ENCODE measurements at regions not wholly inside any gene's neighbourhood (a gene's known extent, or its start where the extent isn't known, plus 50 kb on each side); places are given as distances from the start of the nearest gene placed in this dataset.

- intact Hi-C loops (cut with micrococcal nuclease), result no loop called here
- Mint-ChIP-seq H3K9me3 (no peaks in the 10 kb centered on the region), H3K4me3 (ENCODE audit: low read depth) (no peak overlapping the region), H3K36me3 (ENCODE audit: low read depth) (no peaks in the 10 kb centered on the region), H3K27ac (no peak overlapping the region), H3K4me1 (ENCODE audit: low read depth) (no peaks in the 10 kb centered on the region), H3K27me3 (ENCODE audit: low read depth) (peaks cover 16% of the 10 kb centered on the region)
- no peak for DNase-seq (ENCODE audit: low spot score)
Observed at GRCh38 chr18:45376193-45376592, 239.1 kb upstream of the SLC14A2 start.

- H3K36me3 Mint-ChIP-seq (ENCODE audit: low read depth), result no peaks in the 10 kb centered on the region
- DNase-seq (ENCODE audit: low spot score), result no peak
- H3K4me3 Mint-ChIP-seq (ENCODE audit: low read depth), result no peak overlapping the region
- intact Hi-C loops (cut with micrococcal nuclease), result no loop called here
- H3K27me3 Mint-ChIP-seq (ENCODE audit: low read depth), result peaks cover 22% of the 10 kb centered on the region
- H3K4me1 Mint-ChIP-seq (ENCODE audit: low read depth), result no peaks in the 10 kb centered on the region
- H3K27ac Mint-ChIP-seq, result no peak overlapping the region
- H3K9me3 Mint-ChIP-seq, result no peaks in the 10 kb centered on the region
Observed at GRCh38 chr18:45378308-45378707, 237.0 kb upstream of the SLC14A2 start.

GRCh38 chr18:45378933-45379332 lies 236.3 kb upstream of the SLC14A2 start:
- Mint-ChIP-seq H3K36me3 (ENCODE audit: low read depth) (no peaks in the 10 kb centered on the region), H3K27ac (no peak overlapping the region), H3K4me3 (ENCODE audit: low read depth) (no peak overlapping the region), H3K4me1 (ENCODE audit: low read depth) (no peaks in the 10 kb centered on the region), H3K9me3 (no peaks in the 10 kb centered on the region), H3K27me3 (ENCODE audit: low read depth) (peaks cover 25% of the 10 kb centered on the region)
- intact Hi-C loops (cut with micrococcal nuclease), result no loop called here
- no peak for DNase-seq (ENCODE audit: low spot score)

GRCh38 chr18:45379903-45380302 lies 235.4 kb upstream of the SLC14A2 start:
- no peak for DNase-seq (ENCODE audit: low spot score)
- no peaks in the 10 kb centered on the region for H3K4me1 Mint-ChIP-seq (ENCODE audit: low read depth)
- H3K27ac Mint-ChIP-seq, result no peak overlapping the region

DNA sequence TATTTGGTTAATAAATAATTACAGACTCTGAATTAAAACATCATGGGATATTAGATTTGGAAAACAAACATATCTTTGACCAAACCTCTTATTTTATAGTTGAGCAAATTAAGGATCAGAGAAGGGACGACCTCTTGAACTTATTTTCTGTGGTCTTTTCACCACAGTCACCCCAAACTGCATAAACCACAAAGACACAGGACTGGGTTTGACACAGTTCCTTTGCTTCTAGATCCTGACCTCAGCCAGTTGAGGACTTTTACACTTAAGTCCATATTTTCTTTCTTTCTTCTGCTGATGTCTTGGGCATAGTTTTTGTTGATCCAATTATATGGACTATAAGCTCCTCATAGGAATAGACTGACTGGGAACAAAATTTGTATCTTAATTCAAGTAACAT lies 234.0 kb upstream of the SLC14A2 start:
- no peaks in the 10 kb centered on the region for H3K4me1 Mint-ChIP-seq (ENCODE audit: low read depth)
- no peaks in the 10 kb centered on the region for H3K36me3 Mint-ChIP-seq (ENCODE audit: low read depth)
- intact Hi-C loops (cut with micrococcal nuclease), result loop anchor here (5.0 kb wide), 1 partner anchor 1254 kb away; no protein-coding TSS in a partner anchor
- DNase-seq (ENCODE audit: low spot score), result no peak
- no peak overlapping the region for H3K4me3 Mint-ChIP-seq (ENCODE audit: low read depth)
- H3K9me3 Mint-ChIP-seq, result no peaks in the 10 kb centered on the region
- H3K27me3 Mint-ChIP-seq (ENCODE audit: low read depth), result peaks cover 34% of the 10 kb centered on the region
- no peak overlapping the region for H3K27ac Mint-ChIP-seq

More at GRCh38 chr18:45379903-45380302, 235.4 kb upstream of the SLC14A2 start:
- Mint-ChIP-seq H3K9me3 (no peaks in the 10 kb centered on the region), H3K27me3 (ENCODE audit: low read depth) (peaks cover 30% of the 10 kb centered on the region), H3K4me3 (ENCODE audit: low read depth) (no peak overlapping the region), H3K36me3 (ENCODE audit: low read depth) (no peaks in the 10 kb centered on the region)
- intact Hi-C loops (cut with micrococcal nuclease), result loop anchor here (5.0 kb wide), 1 partner anchor 1253 kb away; no protein-coding TSS in a partner anchor

DNA sequence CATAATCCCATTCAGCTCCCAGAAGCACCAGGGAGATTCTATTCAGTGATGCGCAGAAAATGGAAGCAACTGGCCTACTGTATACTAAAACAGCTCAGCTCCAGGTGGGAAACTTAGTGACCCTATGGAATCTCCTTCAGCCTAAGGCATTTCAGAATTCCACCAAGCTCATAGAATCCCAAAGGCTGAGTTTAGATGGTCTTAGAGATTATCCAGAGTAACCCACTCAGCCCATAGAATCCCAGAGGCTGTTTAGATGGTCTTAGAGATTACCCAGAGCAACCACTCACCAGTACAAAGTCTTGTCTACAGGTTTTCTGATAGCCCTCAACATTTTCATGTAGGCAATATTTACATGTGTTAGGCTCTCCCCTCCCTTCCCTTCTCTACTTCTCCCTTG lies 232.0 kb upstream of the SLC14A2 start:
- no peaks in the 10 kb centered on the region for H3K9me3 Mint-ChIP-seq
- no peaks in the 10 kb centered on the region for H3K4me1 Mint-ChIP-seq (ENCODE audit: low read depth)
- H3K4me3 Mint-ChIP-seq (ENCODE audit: low read depth), result no peak overlapping the region
- H3K36me3 Mint-ChIP-seq (ENCODE audit: low read depth), result no peaks in the 10 kb centered on the region
- DNase-seq (ENCODE audit: low spot score), result no peak
- peaks cover 25% of the 10 kb centered on the region for H3K27me3 Mint-ChIP-seq (ENCODE audit: low read depth)
- intact Hi-C loops (cut with micrococcal nuclease), result loop anchor here (5.0 kb wide), 1 partner anchor 1256 kb away; no protein-coding TSS in a partner anchor
- H3K27ac Mint-ChIP-seq, result no peak overlapping the region

GRCh38 chr18:45384137-45384961 lies 230.9 kb upstream of the SLC14A2 start:
- H3K36me3 Mint-ChIP-seq (ENCODE audit: low read depth), result no peaks in the 10 kb centered on the region
- H3K27ac Mint-ChIP-seq, result no peak overlapping the region
- peaks cover 23% of the 10 kb centered on the region for H3K27me3 Mint-ChIP-seq (ENCODE audit: low read depth)
- no peak overlapping the region for H3K4me3 Mint-ChIP-seq (ENCODE audit: low read depth)
- H3K4me1 Mint-ChIP-seq (ENCODE audit: low read depth), result no peaks in the 10 kb centered on the region
- intact Hi-C loops (cut with micrococcal nuclease), result loop anchor here (2.0 to 5.0 kb wide), 3 partner anchors 110 to 1764 kb away; no protein-coding TSS in a partner anchor
- DNase-seq (ENCODE audit: low spot score), result peak; percentile 11
- no peaks in the 10 kb centered on the region for H3K9me3 Mint-ChIP-seq

DNA sequence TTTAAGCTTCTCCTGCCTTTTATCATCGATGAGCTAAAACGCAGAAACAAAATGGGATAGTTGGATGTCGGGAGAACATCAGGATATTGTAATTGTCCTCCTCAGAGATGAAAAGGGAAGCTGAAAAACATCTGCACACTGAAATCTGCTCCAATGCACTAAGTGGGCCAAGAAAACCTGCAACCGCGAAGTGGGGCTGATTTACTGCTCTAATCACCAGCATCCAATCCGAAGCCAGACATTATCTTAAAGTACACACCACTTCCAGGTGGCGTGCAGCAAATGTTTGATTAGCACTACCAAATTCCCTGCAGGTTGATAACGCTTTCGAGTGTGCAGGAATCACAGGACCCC lies 230.3 kb upstream of the SLC14A2 start:
- H3K4me1 Mint-ChIP-seq (ENCODE audit: low read depth), result no peaks in the 10 kb centered on the region
- intact Hi-C loops (cut with micrococcal nuclease), result loop anchor here (2.0 to 5.0 kb wide), 3 partner anchors 110 to 1764 kb away; no protein-coding TSS in a partner anchor
- DNase-seq (ENCODE audit: low spot score), result no peak
- no peak overlapping the region for H3K27ac Mint-ChIP-seq
- no peaks in the 10 kb centered on the region for H3K36me3 Mint-ChIP-seq (ENCODE audit: low read depth)
- peaks cover 20% of the 10 kb centered on the region for H3K27me3 Mint-ChIP-seq (ENCODE audit: low read depth)
- H3K9me3 Mint-ChIP-seq, result no peaks in the 10 kb centered on the region
- H3K4me3 Mint-ChIP-seq (ENCODE audit: low read depth), result no peak overlapping the region

DNA sequence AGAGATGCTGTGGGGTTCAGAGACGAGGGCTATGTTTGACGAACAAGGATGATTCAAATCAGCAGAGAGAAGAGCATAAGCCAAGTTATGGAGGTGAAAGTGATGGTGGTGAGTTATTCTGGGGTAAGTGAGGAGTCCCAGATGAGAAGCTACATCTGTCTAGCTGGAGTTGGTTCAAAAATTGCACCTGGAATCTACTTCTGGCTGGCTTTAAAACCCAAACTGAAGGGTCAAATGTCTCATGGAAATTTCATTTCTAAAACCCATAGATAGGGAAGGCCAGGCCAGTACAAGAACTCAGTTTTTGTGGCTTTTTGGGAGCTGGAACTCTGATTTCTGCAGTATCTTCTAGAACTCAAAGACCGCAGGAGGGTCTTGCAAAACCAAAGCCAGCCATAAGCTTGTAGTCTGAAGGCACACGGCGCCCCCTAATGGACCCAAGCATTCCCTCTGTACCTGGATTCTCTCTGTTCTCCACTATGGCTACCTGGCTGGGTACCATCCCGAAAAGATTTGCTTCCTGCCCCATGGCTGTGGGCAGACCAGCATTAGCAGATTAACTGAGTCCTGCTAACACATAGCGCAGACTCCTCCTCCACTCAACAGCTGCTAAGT lies 229.1 kb upstream of the SLC14A2 start:
- intact Hi-C loops (cut with micrococcal nuclease), result no loop called here
- Mint-ChIP-seq H3K36me3 (ENCODE audit: low read depth) (no peaks in the 10 kb centered on the region), H3K4me3 (ENCODE audit: low read depth) (no peak overlapping the region), H3K27me3 (ENCODE audit: low read depth) (peaks cover 20% of the 10 kb centered on the region), H3K4me1 (ENCODE audit: low read depth) (no peaks in the 10 kb centered on the region), H3K9me3 (no peaks in the 10 kb centered on the region), H3K27ac (no peak overlapping the region)
- no peak for DNase-seq (ENCODE audit: low spot score)

- H3K27ac Mint-ChIP-seq, result no peak overlapping the region
- peaks cover 22% of the 10 kb centered on the region for H3K27me3 Mint-ChIP-seq (ENCODE audit: low read depth)
- no peaks in the 10 kb centered on the region for H3K36me3 Mint-ChIP-seq (ENCODE audit: low read depth)
- intact Hi-C loops (cut with micrococcal nuclease), result no loop called here
- H3K9me3 Mint-ChIP-seq, result no peaks in the 10 kb centered on the region
- no peaks in the 10 kb centered on the region for H3K4me1 Mint-ChIP-seq (ENCODE audit: low read depth)
- no peak for DNase-seq (ENCODE audit: low spot score)
- H3K4me3 Mint-ChIP-seq (ENCODE audit: low read depth), result no peak overlapping the region
Observed at GRCh38 chr18:45387229-45387628, 228.0 kb upstream of the SLC14A2 start.

DNA sequence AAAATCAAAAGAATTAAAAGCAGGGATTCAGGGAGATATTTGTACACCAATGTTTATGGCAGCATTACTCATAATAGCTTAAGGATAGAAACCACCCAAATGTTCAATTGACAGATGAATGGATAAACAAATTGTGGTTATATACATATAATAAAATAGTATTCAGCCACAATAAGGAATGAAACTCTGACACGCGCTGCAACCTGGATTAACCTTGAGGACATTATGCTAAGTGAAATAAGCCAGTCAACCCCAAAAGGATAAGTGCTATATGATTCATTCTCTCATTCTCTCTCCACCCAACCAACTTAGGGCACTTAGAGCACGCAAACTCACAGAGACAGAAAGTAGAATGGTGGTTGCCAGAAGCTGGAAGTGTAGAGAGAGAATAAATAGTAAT lies 216.8 kb upstream of the SLC14A2 start:
- H3K27ac Mint-ChIP-seq, result no peak overlapping the region
- no peak for DNase-seq (ENCODE audit: low spot score)
- H3K4me1 Mint-ChIP-seq (ENCODE audit: low read depth), result no peaks in the 10 kb centered on the region
- intact Hi-C loops (cut with micrococcal nuclease), result no loop called here
- no peaks in the 10 kb centered on the region for H3K27me3 Mint-ChIP-seq (ENCODE audit: low read depth)
- no peaks in the 10 kb centered on the region for H3K36me3 Mint-ChIP-seq (ENCODE audit: low read depth)
- H3K9me3 Mint-ChIP-seq, result no peaks in the 10 kb centered on the region
- H3K4me3 Mint-ChIP-seq (ENCODE audit: low read depth), result no peak overlapping the region

GRCh38 chr18:45399146-45399545 lies 216.1 kb upstream of the SLC14A2 start:
- Mint-ChIP-seq H3K4me1 (ENCODE audit: low read depth) (no peaks in the 10 kb centered on the region), H3K27me3 (ENCODE audit: low read depth) (no peaks in the 10 kb centered on the region), H3K27ac (no peak overlapping the region), H3K36me3 (ENCODE audit: low read depth) (no peaks in the 10 kb centered on the region), H3K9me3 (no peaks in the 10 kb centered on the region), H3K4me3 (ENCODE audit: low read depth) (no peak overlapping the region)
- no peak for DNase-seq (ENCODE audit: low spot score)
- intact Hi-C loops (cut with micrococcal nuclease), result no loop called here

DNA sequence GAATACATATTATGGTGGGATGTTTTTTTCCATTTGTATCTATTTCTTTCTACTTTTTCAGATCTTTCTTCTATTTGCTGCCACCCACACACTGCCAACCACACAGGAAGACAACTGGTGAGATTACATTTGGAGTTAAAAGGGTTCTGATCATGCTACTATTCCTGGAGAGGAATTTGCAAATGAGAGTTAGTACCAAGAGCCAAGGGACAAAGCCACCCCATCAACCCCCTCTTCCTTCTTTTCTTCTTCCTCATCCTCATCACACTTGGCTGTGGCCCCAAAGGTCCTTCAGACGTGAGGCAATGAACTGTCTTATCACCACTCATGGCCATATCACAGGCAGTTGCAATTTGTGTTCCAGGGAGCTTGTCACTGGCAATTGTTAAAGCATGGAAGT lies 215.6 kb upstream of the SLC14A2 start:
- intact Hi-C loops (cut with micrococcal nuclease), result no loop called here
- Mint-ChIP-seq H3K36me3 (ENCODE audit: low read depth) (no peaks in the 10 kb centered on the region), H3K9me3 (no peaks in the 10 kb centered on the region), H3K4me1 (ENCODE audit: low read depth) (no peaks in the 10 kb centered on the region), H3K4me3 (ENCODE audit: low read depth) (no peak overlapping the region), H3K27ac (no peak overlapping the region), H3K27me3 (ENCODE audit: low read depth) (no peaks in the 10 kb centered on the region)
- DNase-seq (ENCODE audit: low spot score), result no peak
